Panc1 (cell line): ENCODE measurements at regions not wholly inside any gene's neighbourhood (a gene's known extent, or its start where the extent isn't known, plus 50 kb on each side); places are given as distances from the start of the nearest gene placed in this dataset.

Experiments used
- CTCF ChIP-seq: fragments of 450-650 bp; IDR thresholded peaks from 2 replicates; pipeline ENCODE4 v1.5.1; 2017; ENCODE audit warnings: mild to moderate bottlenecking
- POLR2AphosphoS5 ChIP-seq: IDR thresholded peaks from 2 replicates; pipeline ENCODE4 v1.6.1; 2012; ENCODE audit warnings: mild to moderate bottlenecking, low read depth, low read length, moderate library complexity
- REST ChIP-seq, 2 experiments: IDR thresholded peaks; 2 replicates each; pipeline ENCODE4 v1.6.1; 2011 to 2012; ENCODE audit warnings: low read depth in 2 of 2, control low read depth in 1 of 2, low read length in 1 of 2, mild to moderate bottlenecking in 1 of 2, moderate library complexity in 1 of 2; ENCODE audit not compliant: insufficient read depth in 1 of 2
- TCF7L2 ChIP-seq: IDR thresholded peaks from 2 replicates; pipeline ENCODE4 v1.6.1; 2011; ENCODE audit warnings: mild to moderate bottlenecking, low read depth, low read length, inconsistent platforms

- TF ChIP-seq CTCF (no peak), POLR2AphosphoS5 (no peak), TCF7L2 (no peak), REST (IDR thresholded peaks at IDR 0.05; ENCODE audit: insufficient read depth in 1 of 2, low read depth in 2 of 2, low read length in 1 of 2) (no peak)
Measured at GRCh38 chr9:84154320-84154719, 173.7 kb downstream of the RMI1 start.
